Endothelial cell of umbilical vein (primary cell): ENCODE measurements at regions not wholly inside any gene's neighbourhood (a gene's known extent, or its start where the extent isn't known, plus 50 kb on each side); places are given as distances from the start of the nearest gene placed in this dataset.

Experiments
- BruUV-seq: library from RNA; stranded (reverse); fragments of 400-500 nt; replicated peaks from 2 replicates; lab custom pipeline; 2021; lab: Mats Ljungman, UMichigan
- CTCF ChIA-PET: fragments of 300-600, 350-600 bp; sonication (Branson Sonifier 250); formaldehyde crosslinking; loops from one replicate; lab custom pipeline; 2021; ENCODE audit warnings: antibody characterized with exemption, inconsistent platforms; lab: Charles Lee
- POLR2A ChIA-PET: fragments of 300-600, 350-600 bp; sonication (Branson Sonifier 250); formaldehyde crosslinking; loops from one replicate; lab custom pipeline; 2021; ENCODE audit warnings: antibody characterized with exemption, inconsistent platforms; lab: Charles Lee
- DNase-seq: peaks from one replicate; pipeline ENCODE4 v3.0.0-alpha.2; 2011; ENCODE audit warnings: low read depth, low spot score
- FAIRE-seq: peaks from 2 replicates; lab custom pipeline; 2011; peaks lifted over from hg19 to GRCh38; lab: Jason Lieb, UNC
- H2AFZ ChIP-seq: 2 replicates; pipeline ENCODE4 v1.6.0; 2012; ENCODE audit warnings: low read depth, low read length, control low read depth, inconsistent platforms
- H3K27ac ChIP-seq: 2 replicates; pipeline ENCODE4 v1.5.1; 2011; ENCODE audit warnings: low read depth, mild to moderate bottlenecking, control low read depth, low read length, moderate library complexity; ENCODE audit not compliant: insufficient read depth
- H3K27me3 ChIP-seq, 2 experiments: 2 replicates each; pipeline versions ENCODE4 v1.6.0 to v1.6.1; 2011; ENCODE audit warnings: low read length in 2 of 2, mixed read lengths in 1 of 2; ENCODE audit not compliant: control insufficient read depth in 2 of 2, insufficient read depth in 2 of 2
- H3K36me3 ChIP-seq, 2 experiments: 2 replicates in 1 of 2; 3 replicates in 1 of 2; pipeline ENCODE4 v1.5.1; 2011; ENCODE audit warnings: low read length in 2 of 2, mild to moderate bottlenecking in 1 of 2, moderate library complexity in 1 of 2; ENCODE audit not compliant: control insufficient read depth in 2 of 2, insufficient read depth in 2 of 2; ENCODE audit errors: extremely low read depth in 1 of 2
- H3K4me1 ChIP-seq: 3 replicates; pipeline ENCODE4 v1.5.1; 2011; ENCODE audit warnings: mild to moderate bottlenecking, low read length; ENCODE audit not compliant: control insufficient read depth, insufficient read depth; ENCODE audit errors: extremely low read depth
- H3K4me2 ChIP-seq: 2 replicates; pipeline ENCODE4 v1.6.1; 2011; ENCODE audit warnings: low read length, control low read depth, mixed read lengths; ENCODE audit not compliant: insufficient read depth
- H3K4me3 ChIP-seq, 3 experiments: fragments of 200-600 bp in 1 of 3; sonication (generic), shearing (Covaris generic) in 1 of 3; replicated peaks in 1 of 3; 2 replicates each; pipeline ENCODE4 v1.5.1; 2011 to 2016; ENCODE audit warnings: control low read depth in 3 of 3, low read length in 3 of 3, mild to moderate bottlenecking in 2 of 3, inconsistent platforms in 1 of 3, low read depth in 1 of 3, moderate library complexity in 1 of 3; ENCODE audit not compliant: insufficient read depth in 1 of 3
- H3K79me2 ChIP-seq: 2 replicates; pipeline ENCODE4 v1.6.0; 2012; ENCODE audit warnings: low read length, inconsistent platforms; ENCODE audit not compliant: control insufficient read depth, insufficient read depth
- H3K9ac ChIP-seq: replicated peaks from 2 replicates; pipeline ENCODE3; 2011; ENCODE audit warnings: low read length, control low read depth; ENCODE audit not compliant: insufficient read depth; ENCODE audit errors: extremely low read depth
- H3K9me1 ChIP-seq: replicated peaks from 3 replicates; pipeline ENCODE4 v1.6.0; 2011; ENCODE audit warnings: mild to moderate bottlenecking, low read length; ENCODE audit not compliant: control insufficient read depth, insufficient read depth; ENCODE audit errors: extremely low read depth
- H3K9me3 ChIP-seq: replicated peaks from 2 replicates; pipeline ENCODE4 v1.5.1; 2012; ENCODE audit warnings: low read length, inconsistent platforms; ENCODE audit not compliant: control insufficient read depth, insufficient read depth
- H4K20me1 ChIP-seq: replicated peaks from 2 replicates; pipeline ENCODE3; 2011; ENCODE audit warnings: mild to moderate bottlenecking, low read length; ENCODE audit not compliant: control insufficient read depth, insufficient read depth; ENCODE audit errors: extremely low read depth
- CTCF ChIP-seq, 2 donors: IDR thresholded peaks; 1 replicate in 1 of 2; 2 replicates in 1 of 2; pipeline ENCODE4 v1.5.1; 2011; ENCODE audit warnings: low read length in 2 of 2, mild to moderate bottlenecking in 2 of 2, moderate library complexity in 2 of 2, control low read depth in 1 of 2, inconsistent platforms in 1 of 2, low read depth in 1 of 2; ENCODE audit not compliant: insufficient read depth in 1 of 2; ENCODE audit errors: extremely low read depth in 1 of 2
- EZH2 ChIP-seq: IDR thresholded peaks from 2 replicates; pipeline ENCODE4 v1.6.1; 2012; ENCODE audit warnings: borderline replicate concordance, low read depth, mild to moderate bottlenecking, moderate library complexity, low read length, inconsistent platforms; ENCODE audit not compliant: severe bottlenecking
- FOS ChIP-seq: IDR thresholded peaks from 2 replicates; pipeline ENCODE4 v1.6.1; 2011; ENCODE audit warnings: mild to moderate bottlenecking, low read length, moderate library complexity, borderline replicate concordance; ENCODE audit not compliant: insufficient read depth
- GATA2 ChIP-seq: IDR thresholded peaks from 2 replicates; pipeline ENCODE4 v1.7.0; 2011; ENCODE audit warnings: low read depth, mild to moderate bottlenecking, moderate library complexity, mixed read lengths, low read length; ENCODE audit not compliant: insufficient read length, insufficient read depth
- JUN ChIP-seq: IDR thresholded peaks from 2 replicates; pipeline ENCODE4 v1.6.1; 2011; ENCODE audit warnings: borderline replicate concordance, low read depth; ENCODE audit not compliant: insufficient read length, insufficient read depth
- MAX ChIP-seq: IDR thresholded peaks from 2 replicates; pipeline ENCODE4 v1.6.1; 2011; ENCODE audit not compliant: insufficient read depth, insufficient read length
- MYC ChIP-seq: IDR thresholded peaks from one replicate; pipeline ENCODE4 v1.6.1; 2011; ENCODE audit warnings: mild to moderate bottlenecking, low read depth, low read length
- POLR2A ChIP-seq: IDR thresholded peaks from 2 replicates; pipeline ENCODE4 v1.6.1; 2012; ENCODE audit warnings: low read depth, mild to moderate bottlenecking, control low read depth, low read length
- POLR2AphosphoS5 ChIP-seq: IDR thresholded peaks from 2 replicates; pipeline ENCODE4 v1.6.1; 2012; ENCODE audit warnings: low read depth, mild to moderate bottlenecking, control low read depth, low read length, moderate library complexity; ENCODE audit not compliant: insufficient read depth
- dilution Hi-C: fragments of 300-500 bp; cut with MboI; formaldehyde crosslinking; loops from one replicate; pipeline ENCODE4 v1.15.0; 2019; ENCODE audit warnings: low sequenced_read_pairs; ENCODE audit not compliant: extremely low pct_ligation_motif_present
- intact Hi-C: fragments of 100-400 bp; cut with micrococcal nuclease; formaldehyde crosslinking; loops from one replicate; pipeline ENCODE4 v1.10.0; 2022

- no peak overlapping the region for H3K27ac ChIP-seq
- TF ChIP-seq MYC (no peak), CTCF (IDR thresholded peaks at IDR 0.05; ENCODE audit: extremely low read depth in 1 of 2, insufficient read depth in 1 of 2, low read depth in 1 of 2, low read length in 2 of 2) (peak; percentile 42 to 49)
- no peak overlapping the region for H2AFZ ChIP-seq
- H3K36me3 ChIP-seq = no peaks in the 10 kb centered on the region
- H3K9me3 ChIP-seq = no peaks in the 10 kb centered on the region
- H3K4me3 ChIP-seq = no peak overlapping the region
- H3K79me2 ChIP-seq = no peaks in the 10 kb centered on the region
- FAIRE-seq = peak; percentile 75
- no peak overlapping the region for H3K9ac ChIP-seq
- BruUV-seq = no TSS peak
- no peak overlapping the region for H3K4me2 ChIP-seq
- H4K20me1 ChIP-seq = no peaks in the 10 kb centered on the region
- H3K4me1 ChIP-seq = no peaks in the 10 kb centered on the region
- POLR2A ChIA-PET = no interaction called here
- H3K27me3 ChIP-seq = no peaks in the 10 kb centered on the region
- peak; percentile 68 for DNase-seq
- H3K9me1 ChIP-seq = no peaks in the 10 kb centered on the region
- CTCF ChIA-PET = interaction anchor here (0.6 to 4.4 kb wide), 26 partner anchors 8 to 1923 kb away, joined by 3 to 78 read pairs (median 4); partner anchors contain the start of gene ALCAM
- dilution Hi-C loops = no loop called here
- intact Hi-C loops = loop anchor here (1.0 to 2.0 kb wide), 2 partner anchors 770 to 922 kb away; partner anchors contain the start of gene ALCAM
These were observed 770.2 kb upstream of the ALCAM start for GRCh38 chr3:104596551-104596950.

GRCh38 chr3:104598848-104599511 lies 767.7 kb upstream of the ALCAM start:
- TF ChIP-seq MAX (no peak), POLR2A (no peak), JUN (no peak), MYC (no peak), POLR2AphosphoS5 (no peak), FOS (no peak), GATA2 (no peak), CTCF (IDR thresholded peaks at IDR 0.05; ENCODE audit: extremely low read depth in 1 of 2, insufficient read depth in 1 of 2, low read depth in 1 of 2, low read length in 2 of 2) (no peak), EZH2 (no peak)
- H3K9me1 ChIP-seq = no peaks in the 10 kb centered on the region
- FAIRE-seq (no peak), DNase-seq (no peak)
- H4K20me1 ChIP-seq = no peaks in the 10 kb centered on the region
- no TSS peak for BruUV-seq
- H3K4me1 ChIP-seq = no peaks in the 10 kb centered on the region
- dilution Hi-C loops (no loop called here), intact Hi-C loops (no loop called here)
- ChIA-PET POLR2A (no interaction called here), CTCF (interaction anchor here (1.4 kb wide), 1 partner anchor 497 kb away, joined by 3 read pairs; no protein-coding TSS in a partner anchor)
- H3K79me2 ChIP-seq = no peaks in the 10 kb centered on the region
- H2AFZ ChIP-seq = no peak overlapping the region
- no peaks in the 10 kb centered on the region for H3K36me3 ChIP-seq
- no peak overlapping the region for H3K9ac ChIP-seq
- no peak overlapping the region for H3K27ac ChIP-seq
- no peak overlapping the region for H3K4me3 ChIP-seq
- no peaks in the 10 kb centered on the region for H3K9me3 ChIP-seq
- no peaks in the 10 kb centered on the region for H3K27me3 ChIP-seq
- H3K4me2 ChIP-seq = no peak overlapping the region
